GM18909 (cell line): ENCODE measurements at regions not wholly inside any gene's neighbourhood (a gene's known extent, or its start where the extent isn't known, plus 50 kb on each side); places are given as distances from the start of the nearest gene placed in this dataset.
"Not testable (repeated sequence)": the region's sequence is repeated elsewhere in the genome, so short reads cannot be mapped to it uniquely, and the experiment has no call there.

Experiments
- ATAC-seq: cut with Tn5 transposase; IDR thresholded peaks from one replicate; pipeline ENCODE4 v1.9.1; 2021; ENCODE audit warnings: mild to moderate bottlenecking; ENCODE audit not compliant: unreplicated experiment, poor library complexity

- ATAC-seq, result no peak
Observed at GRCh38 chr6:139722530-139722929, 348.1 kb upstream of the CITED2 start.

GRCh38 chr6:139721954-139722353 lies 347.5 kb upstream of the CITED2 start:
- ATAC-seq, result no peak

DNA sequence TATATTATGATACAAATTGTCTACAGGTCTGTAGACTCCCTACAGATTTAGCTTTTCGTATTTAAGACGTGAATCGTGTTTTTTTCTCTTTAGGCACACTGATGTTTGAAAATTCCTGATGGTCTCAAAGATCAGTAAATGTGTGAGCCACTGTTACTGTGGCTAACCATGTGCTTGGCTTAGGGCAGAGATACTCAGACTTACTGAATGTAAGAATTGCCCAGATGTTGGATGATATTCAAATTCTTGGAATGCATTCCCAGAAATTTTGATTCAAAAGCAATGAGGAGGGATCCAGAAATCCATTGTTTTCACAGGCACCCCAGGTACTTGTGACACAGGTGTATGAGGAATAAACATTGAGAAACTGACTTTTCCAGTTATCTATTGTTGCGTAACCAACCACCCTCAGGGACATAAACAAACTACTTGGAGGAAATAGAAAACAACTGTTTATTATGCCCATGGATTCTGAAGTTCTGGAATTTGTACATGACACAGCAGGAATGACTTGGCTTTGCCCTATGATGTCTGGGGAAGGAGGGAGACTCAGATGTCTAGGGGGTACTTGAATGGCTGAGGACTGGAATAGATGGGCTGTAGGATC lies 339.6 kb upstream of the CITED2 start:
- no peak for ATAC-seq

- ATAC-seq, result no peak
Observed at GRCh38 chr6:139713424-139713823, 339.0 kb upstream of the CITED2 start.

DNA sequence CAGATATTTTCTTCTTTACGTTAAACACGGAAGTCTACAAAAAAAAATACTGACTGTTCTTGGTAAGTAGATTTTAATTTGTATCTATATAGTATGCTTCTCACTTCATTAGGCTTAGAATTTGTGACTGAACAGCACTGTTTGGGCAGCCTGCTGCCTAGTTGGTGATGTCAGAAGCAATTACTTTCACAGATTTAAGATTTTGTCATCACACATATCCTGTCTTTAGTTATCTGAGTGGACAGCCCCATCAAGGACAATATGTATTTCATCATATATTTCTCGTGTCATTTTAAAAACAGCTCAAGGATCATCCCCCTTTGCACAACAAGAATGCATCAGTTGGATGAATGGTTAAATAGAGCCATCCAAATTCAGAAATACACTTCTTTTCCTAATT lies 338.4 kb upstream of the CITED2 start:
- no peak for ATAC-seq

GRCh38 chr6:139711804-139712585 lies 337.5 kb upstream of the CITED2 start:
- ATAC-seq, result no peak

GRCh38 chr6:139710556-139710955 lies 336.1 kb upstream of the CITED2 start:
- no peak for ATAC-seq

GRCh38 chr6:139708337-139709199 lies 334.1 kb upstream of the CITED2 start:
- no peak for ATAC-seq

DNA sequence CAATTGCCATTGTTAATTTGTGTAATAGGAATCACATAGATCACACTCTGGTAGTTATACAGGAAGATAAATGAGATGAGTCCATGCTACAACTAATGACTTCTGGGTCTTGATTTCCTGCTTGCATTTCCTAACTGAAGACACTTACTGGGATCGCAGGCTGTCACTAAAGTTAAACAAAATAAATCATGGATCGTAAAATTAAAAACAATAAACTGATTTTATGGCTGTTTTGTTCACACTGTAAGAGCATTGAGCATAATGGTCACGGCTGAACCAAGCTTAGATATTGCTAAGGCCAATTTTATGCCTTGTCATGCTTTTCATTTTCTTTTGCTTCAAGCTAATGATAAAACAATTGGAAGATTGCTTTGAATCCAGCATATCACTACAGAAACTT lies 332.5 kb upstream of the CITED2 start:
- no peak for ATAC-seq

GRCh38 chr6:139705284-139705683 lies 330.8 kb upstream of the CITED2 start:
- no peak for ATAC-seq

- ATAC-seq, result no peak
Observed at GRCh38 chr6:139703780-139704179, 329.3 kb upstream of the CITED2 start.

DNA sequence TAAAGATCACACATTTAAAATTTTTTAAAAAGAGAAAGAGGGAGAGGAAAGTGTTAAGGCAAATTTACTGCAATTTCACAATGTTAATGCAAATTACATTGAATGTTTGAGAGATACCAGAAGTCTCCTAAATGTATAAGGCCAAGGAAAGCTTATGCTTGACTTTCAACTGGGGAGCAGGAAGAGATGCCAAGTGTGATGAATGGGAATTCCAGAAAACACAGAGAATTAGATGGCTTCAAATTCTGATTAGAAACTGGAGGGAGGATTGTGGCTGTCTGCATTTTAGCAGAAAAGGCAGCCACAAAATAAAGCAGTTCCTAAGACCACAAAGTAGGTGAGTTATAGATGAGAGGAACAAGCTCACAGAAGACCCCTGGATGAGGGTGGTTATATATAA lies 328.3 kb upstream of the CITED2 start:
- ATAC-seq, result no peak

GRCh38 chr6:139701695-139702094 lies 327.2 kb upstream of the CITED2 start:
- ATAC-seq, result no peak

DNA sequence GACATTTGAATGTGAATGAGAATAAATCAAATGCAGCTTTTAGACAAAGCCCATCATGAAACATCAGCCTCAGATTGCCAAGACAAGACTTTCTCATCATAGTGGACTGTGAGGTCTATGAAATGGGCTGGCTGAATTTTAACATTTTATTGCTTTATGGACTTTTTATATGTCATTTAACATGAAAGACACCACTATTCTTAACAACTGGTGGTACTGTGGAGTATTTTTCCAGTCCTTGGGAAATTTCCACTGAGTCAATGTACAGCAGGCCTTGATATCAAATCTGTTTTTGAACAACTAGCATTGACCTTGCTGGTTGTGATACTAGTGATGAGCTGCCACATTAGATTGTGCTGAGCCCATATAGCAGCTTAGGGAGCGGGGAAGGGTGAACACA lies 326.6 kb upstream of the CITED2 start:
- no peak for ATAC-seq

GRCh38 chr6:139699911-139700310 lies 325.5 kb upstream of the CITED2 start:
- no peak for ATAC-seq

- no peak for ATAC-seq
Observed at GRCh38 chr6:139699335-139699734, 324.9 kb upstream of the CITED2 start.

GRCh38 chr6:139698526-139699176 lies 324.2 kb upstream of the CITED2 start:
- no peak for ATAC-seq

GRCh38 chr6:139697856-139698255 lies 323.4 kb upstream of the CITED2 start:
- not testable (repeated sequence) for ATAC-seq

GRCh38 chr6:139696991-139697390 lies 322.5 kb upstream of the CITED2 start:
- not testable (repeated sequence) for ATAC-seq

GRCh38 chr6:139695361-139695760 lies 320.9 kb upstream of the CITED2 start:
- no peak for ATAC-seq

GRCh38 chr6:139693735-139694134 lies 319.3 kb upstream of the CITED2 start:
- no peak for ATAC-seq
